ENCODE measurements at regions not wholly inside any gene's neighbourhood (a gene's known extent, or its start where the extent isn't known, plus 50 kb on each side); places are given as distances from the start of the nearest gene placed in this dataset.
"Not testable (repeated sequence)": the region's sequence is repeated elsewhere in the genome, so short reads cannot be mapped to it uniquely, and the experiment has no call there.

GRCh38 chr4:110364911-110365520 lies 110.9 kb upstream of the ENPEP start:
- no peak for DNase-seq (ENCODE audit: low spot score)

GRCh38 chr4:110361921-110362320 lies 114.0 kb upstream of the ENPEP start:
- no peak for DNase-seq (ENCODE audit: low spot score)

GRCh38 chr4:110359076-110359475 lies 116.9 kb upstream of the ENPEP start:
- no peak for DNase-seq (ENCODE audit: low spot score)

- no peak for DNase-seq (ENCODE audit: low spot score)
These were observed 118.4 kb upstream of the ENPEP start for GRCh38 chr4:110357521-110357920.

GRCh38 chr4:110354460-110354859 lies 121.5 kb upstream of the ENPEP start:
- no peak for DNase-seq (ENCODE audit: low spot score)

GRCh38 chr4:110352670-110353442 lies 123.1 kb upstream of the ENPEP start:
- DNase-seq (ENCODE audit: low spot score) = no peak

GRCh38 chr4:110348711-110349383 lies 127.1 kb upstream of the ENPEP start:
- DNase-seq (ENCODE audit: low spot score) = no peak

- no peak for DNase-seq (ENCODE audit: low spot score)
These were observed 128.2 kb upstream of the ENPEP start for GRCh38 chr4:110347805-110348204.

- peak; percentile 46 for DNase-seq (ENCODE audit: low spot score)
These were observed 131.8 kb upstream of the ENPEP start for GRCh38 chr4:110344165-110344564.

DNA sequence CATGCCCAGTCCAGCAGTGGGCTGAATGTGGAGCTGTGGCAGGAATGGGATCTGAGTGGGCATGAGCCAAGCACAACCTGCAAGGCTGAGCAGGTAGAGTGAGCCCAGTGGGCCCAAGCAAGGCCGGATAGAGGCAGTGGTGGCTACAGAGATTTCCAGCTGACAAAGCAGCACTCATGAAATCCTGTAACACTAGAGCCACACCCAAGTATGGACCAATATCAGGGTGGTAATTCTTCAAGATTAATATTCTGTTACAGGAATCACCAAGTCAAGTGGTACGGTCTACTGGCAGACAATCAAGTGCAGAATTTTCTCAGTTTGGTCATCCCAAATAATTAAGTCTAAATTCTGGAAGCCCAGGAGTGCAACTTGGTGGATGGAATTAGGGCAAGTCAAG lies 132.4 kb upstream of the ENPEP start:
- DNase-seq (ENCODE audit: low spot score) = no peak

DNA sequence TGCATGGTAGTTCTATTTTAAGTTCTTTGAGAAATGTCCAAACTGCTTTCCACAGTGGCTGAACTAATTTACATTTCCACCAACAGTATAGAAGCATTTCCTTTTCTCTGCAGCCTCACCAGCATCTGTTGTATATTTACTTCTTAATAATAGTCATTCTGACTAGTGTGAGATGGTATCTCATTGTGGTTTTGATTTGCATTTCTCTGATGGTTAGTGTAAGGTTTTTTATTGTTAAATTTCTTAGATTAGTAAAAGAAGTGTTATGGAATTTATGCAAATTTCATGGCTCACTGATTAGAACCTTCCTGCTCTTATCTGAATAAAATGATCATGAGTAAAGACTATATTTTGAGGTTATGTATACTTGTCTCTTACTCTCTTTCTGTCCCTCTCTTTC lies 134.8 kb upstream of the ENPEP start:
- not testable (repeated sequence) for DNase-seq (ENCODE audit: low spot score)

DNA sequence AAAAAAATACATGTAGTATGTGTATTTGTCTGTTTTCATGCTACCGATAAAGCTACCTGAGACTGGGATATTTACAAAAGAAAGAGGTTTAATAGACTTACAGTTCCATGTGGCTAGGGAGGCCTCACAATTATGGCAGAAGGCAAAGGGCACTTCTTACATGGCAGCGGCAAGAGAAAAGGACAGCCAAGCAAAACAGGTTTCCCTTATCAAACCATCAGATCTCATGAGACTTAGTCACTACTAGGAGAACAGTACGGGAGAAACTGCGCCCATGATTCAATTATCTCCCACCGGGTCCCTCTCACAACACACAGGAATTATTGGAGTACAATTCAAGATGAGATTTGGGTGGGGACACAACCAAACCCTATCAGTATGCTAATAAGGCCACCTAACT lies 137.0 kb upstream of the ELOVL6 start:
- peak; percentile 18 for DNase-seq (ENCODE audit: low spot score)

DNA sequence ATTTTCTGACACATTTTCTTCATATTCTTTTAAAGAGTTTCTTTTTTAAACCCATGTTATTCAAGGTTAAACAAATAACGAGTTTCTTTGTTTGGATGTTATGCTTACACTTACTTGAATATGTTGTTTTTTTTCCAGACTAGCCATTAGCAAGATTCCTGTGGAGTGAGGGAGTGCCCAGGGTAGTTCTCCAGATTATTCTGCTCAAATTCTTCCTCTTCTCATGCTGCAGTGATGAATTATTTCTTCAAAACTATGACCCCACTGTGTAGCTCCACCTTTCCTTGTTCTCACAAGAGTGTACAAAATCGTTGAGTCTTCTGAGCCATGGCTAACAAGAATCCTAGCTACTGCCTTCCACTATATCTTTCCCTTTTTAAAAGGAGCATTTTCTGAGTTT lies 134.1 kb upstream of the ELOVL6 start:
- DNase-seq (ENCODE audit: low spot score) = no peak

DNA sequence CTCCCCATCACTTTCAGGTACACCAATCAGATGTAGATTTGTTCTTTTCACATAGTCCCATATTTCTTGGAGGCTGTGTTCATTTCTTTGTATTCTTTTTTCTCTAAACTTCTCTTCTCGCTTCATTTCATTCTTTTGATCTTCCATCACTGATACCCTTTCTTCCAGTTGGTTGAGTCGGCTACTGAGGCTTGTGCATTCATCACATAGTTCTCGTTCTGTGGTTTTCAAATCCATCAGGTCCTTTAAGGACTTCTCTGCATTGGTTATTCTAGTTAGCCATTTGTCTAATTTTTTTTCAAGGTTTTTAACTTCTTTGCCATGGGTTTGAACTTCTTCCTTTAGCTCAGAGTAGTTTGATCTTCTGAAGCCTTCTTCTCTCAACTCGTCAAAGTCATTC lies 128.0 kb upstream of the ELOVL6 start:
- not testable (repeated sequence) for DNase-seq (ENCODE audit: low spot score)

DNA sequence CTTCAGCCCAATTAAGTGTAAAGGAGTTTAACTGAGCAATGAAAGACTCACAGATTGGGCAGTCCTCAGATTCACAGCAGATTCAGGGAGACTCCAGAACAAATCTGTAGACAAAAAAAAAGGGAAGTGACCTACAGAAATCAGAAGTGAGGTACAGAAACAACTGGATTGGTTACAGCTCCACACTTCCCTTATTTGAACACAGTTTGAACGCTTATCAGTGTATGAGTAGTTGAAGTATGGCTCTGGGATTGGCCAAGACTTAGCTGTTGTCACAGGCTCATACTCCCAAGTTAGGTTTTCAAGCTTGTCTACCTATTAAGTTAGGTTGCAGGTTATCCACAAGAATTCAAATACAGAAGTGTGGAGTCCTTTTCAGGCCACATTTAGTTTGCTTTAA lies 112.4 kb upstream of the ELOVL6 start:
- DNase-seq (ENCODE audit: low spot score) = no peak

GRCh38 chr4:110309675-110310074 lies 111.3 kb upstream of the ELOVL6 start:
- DNase-seq (ENCODE audit: low spot score) = no peak

DNA sequence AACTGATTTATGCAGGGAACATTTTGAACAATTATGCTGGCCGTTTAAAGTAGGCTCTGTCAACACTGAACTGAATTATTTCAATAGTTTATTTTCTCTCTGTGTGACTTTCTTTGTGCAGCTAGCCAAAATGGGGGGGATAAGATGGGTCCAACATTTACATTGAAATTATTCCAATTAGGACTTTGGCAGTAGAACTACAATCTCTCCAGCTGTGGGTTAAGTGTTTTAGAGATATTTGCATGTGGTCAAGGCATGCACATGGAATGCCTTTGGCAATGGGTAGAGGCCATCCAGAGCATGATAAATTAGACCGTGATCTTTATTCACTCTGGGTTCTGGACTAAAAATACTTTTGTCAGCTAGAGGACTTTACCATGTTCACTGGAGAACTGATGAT lies 107.9 kb upstream of the ELOVL6 start:
- DNase-seq (ENCODE audit: low spot score) = no peak

GRCh38 chr4:110305455-110305854 lies 107.0 kb upstream of the ELOVL6 start:
- DNase-seq (ENCODE audit: low spot score) = no peak

DNA sequence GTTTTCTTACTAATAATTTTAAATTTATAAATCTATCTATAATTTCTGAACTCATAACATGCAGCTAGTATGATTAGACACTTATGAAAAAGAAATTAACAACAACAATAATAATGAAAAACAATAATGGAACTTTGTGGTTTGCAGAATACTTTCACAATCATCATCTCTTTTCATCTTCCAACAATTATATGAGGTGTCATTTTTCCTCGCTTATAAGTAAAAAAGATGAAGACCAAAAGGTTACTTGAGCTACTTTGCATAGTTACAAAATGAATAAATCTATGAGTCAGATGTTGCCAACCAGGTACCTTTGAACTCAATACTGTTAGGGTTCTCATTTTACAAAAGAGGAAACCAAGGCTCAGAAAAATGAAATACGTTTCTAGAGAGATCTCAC lies 98.5 kb upstream of the ELOVL6 start:
- DNase-seq (ENCODE audit: low spot score) = no peak

DNA sequence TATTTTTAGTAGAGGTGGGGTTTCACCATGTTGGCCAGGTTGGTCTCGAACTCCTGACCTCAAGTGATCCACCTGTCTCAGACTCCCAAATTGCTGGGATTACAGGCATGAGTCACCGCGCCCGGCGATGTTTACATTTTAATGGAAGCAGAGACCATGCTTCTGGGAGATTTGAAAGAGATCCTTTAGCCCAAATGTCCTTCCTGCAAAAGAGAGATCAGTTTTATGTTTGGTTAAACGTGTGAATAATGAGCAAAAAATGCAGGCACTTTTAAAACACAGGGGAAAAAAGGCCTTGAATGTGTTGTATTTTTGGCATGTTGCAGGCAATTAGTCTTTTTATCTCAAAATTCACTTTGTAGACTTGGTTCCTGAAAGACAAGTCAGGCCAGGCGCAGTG lies 95.8 kb upstream of the ELOVL6 start:
- no peak for DNase-seq (ENCODE audit: low spot score)

DNA sequence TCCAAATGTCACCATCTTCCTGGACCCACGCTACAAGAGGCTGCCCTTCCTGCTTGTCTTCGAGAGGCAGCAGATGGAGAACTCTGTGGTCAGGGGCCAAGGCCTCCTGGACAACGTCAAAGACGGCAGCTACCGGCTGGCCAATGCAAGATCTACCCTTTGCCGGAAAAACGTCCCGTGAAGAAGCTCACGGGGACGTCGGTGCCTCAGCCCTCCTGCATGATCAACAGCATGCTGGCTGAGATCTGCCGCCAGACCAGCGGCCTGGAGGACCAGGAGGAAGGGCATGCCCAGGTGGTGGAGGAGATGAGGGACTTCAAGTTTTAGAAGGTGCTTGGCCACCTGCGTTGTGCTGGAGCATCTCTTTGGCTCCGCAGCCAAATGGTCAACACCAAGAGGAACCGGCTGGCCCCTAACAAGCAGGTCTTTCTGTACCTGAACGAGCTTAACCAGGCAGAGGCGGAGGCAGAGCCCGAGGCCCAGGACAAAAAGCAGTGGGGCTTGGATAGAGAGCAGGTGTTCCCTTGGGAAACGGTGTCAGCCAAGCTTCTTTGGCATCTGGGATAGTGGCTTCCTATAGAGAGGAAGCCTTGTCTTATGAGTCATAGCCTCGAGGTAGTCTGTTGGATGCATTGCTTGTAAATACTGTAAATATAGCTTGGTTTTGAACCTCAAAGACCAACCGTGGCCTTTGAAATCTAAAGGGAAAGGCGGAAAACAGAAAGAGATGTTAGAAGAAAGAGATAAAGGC lies 94.8 kb upstream of the ELOVL6 start:
- DNase-seq (ENCODE audit: low spot score) = no peak

GRCh38 chr4:110290511-110290910 lies 92.1 kb upstream of the ELOVL6 start:
- no peak for DNase-seq (ENCODE audit: low spot score)

Data from HT-29 (cell line).